HepG2 (cell line): ENCODE measurements at regions not wholly inside any gene's neighbourhood (a gene's known extent, or its start where the extent isn't known, plus 50 kb on each side); places are given as distances from the start of the nearest gene placed in this dataset.

Experiments
- AFF4 ChIP-seq: sonication (generic); formaldehyde crosslinking; IDR thresholded peaks from 2 replicates; pipeline ENCODE4 v1.4.0; 2020; ENCODE audit warnings: missing genetic modification reagents
- AKAP8 ChIP-seq: sonication (generic); formaldehyde crosslinking; IDR thresholded peaks from 2 replicates; pipeline ENCODE4 v1.5.1; 2020; ENCODE audit warnings: mild to moderate bottlenecking, missing genetic modification reagents
- GFI1 ChIP-seq: sonication (generic); formaldehyde crosslinking; IDR thresholded peaks from 2 replicates; pipeline ENCODE4 v1.5.0; 2020; ENCODE audit warnings: missing genetic modification reagents, mild to moderate bottlenecking, borderline replicate concordance
- HNF4A ChIP-seq: sonication (generic); formaldehyde crosslinking; IDR thresholded peaks from 2 replicates; pipeline ENCODE4 v1.4.0; 2020; ENCODE audit warnings: missing genetic modification reagents
- HOXA3 ChIP-seq: sonication (generic); formaldehyde crosslinking; IDR thresholded peaks from 2 replicates; pipeline ENCODE4 v1.5.0; 2020; ENCODE audit warnings: missing genetic modification reagents
- MAX ChIP-seq: IDR thresholded peaks from 2 replicates; pipeline ENCODE4 v1.6.1; 2012; ENCODE audit warnings: inconsistent platforms
- MEIS1 ChIP-seq: sonication (generic); formaldehyde crosslinking; IDR thresholded peaks from 2 replicates; pipeline ENCODE4 v1.9.0; 2021; ENCODE audit warnings: mild to moderate bottlenecking, missing genetic modification reagents, moderate library complexity, borderline replicate concordance
- NR0B2 ChIP-seq: sonication (generic); formaldehyde crosslinking; IDR thresholded peaks from 2 replicates; pipeline ENCODE4 v1.4.0; 2020; ENCODE audit warnings: mild to moderate bottlenecking, missing genetic modification reagents
- PAF1 ChIP-seq: IDR thresholded peaks from 2 replicates; pipeline ENCODE4 v1.6.1; 2016; ENCODE audit warnings: missing genetic modification reagents, missing compliant biosample characterization
- PRPF4 ChIP-seq: fragments of 200-400 bp; formaldehyde crosslinking; IDR thresholded peaks from 2 replicates; pipeline ENCODE4 v1.6.1; 2016; ENCODE audit warnings: low read length, low read depth; ENCODE audit not compliant: poor library complexity, severe bottlenecking
- RBM22 ChIP-seq: fragments of 200-400 bp; formaldehyde crosslinking; optimal IDR thresholded peaks from 2 replicates; pipeline ENCODE3; 2017; ENCODE audit warnings: mild to moderate bottlenecking, low read length, moderate library complexity
- SMARCE1 ChIP-seq: fragments of 450-650 bp; IDR thresholded peaks from 2 replicates; pipeline ENCODE4 v1.6.1; 2017; ENCODE audit warnings: borderline replicate concordance
- STAG1 ChIP-seq: sonication (generic); formaldehyde crosslinking; IDR thresholded peaks from 2 replicates; pipeline ENCODE4 v1.4.0; 2020; ENCODE audit warnings: missing genetic modification reagents
- ZBTB34 ChIP-seq: sonication (generic); formaldehyde crosslinking; IDR thresholded peaks from 2 replicates; pipeline ENCODE4 v1.8.0; 2022; ENCODE audit warnings: mild to moderate bottlenecking, missing genetic modification reagents
- ZNF3 ChIP-seq: IDR thresholded peaks from 2 replicates; pipeline ENCODE4 v1.7.0; 2017; ENCODE audit warnings: inconsistent platforms
- ZNF333 ChIP-seq: sonication (generic); formaldehyde crosslinking; IDR thresholded peaks from 2 replicates; pipeline ENCODE4 v1.4.0; 2020; ENCODE audit warnings: mild to moderate bottlenecking, missing genetic modification reagents, borderline replicate concordance
- ZNF354B ChIP-seq: sonication (generic); formaldehyde crosslinking; IDR thresholded peaks from 2 replicates; pipeline ENCODE4 v1.8.0; 2022; ENCODE audit warnings: mild to moderate bottlenecking, missing genetic modification reagents
- ZNF44 ChIP-seq: sonication (generic); formaldehyde crosslinking; IDR thresholded peaks from 2 replicates; pipeline ENCODE4 v1.5.1; 2020; ENCODE audit warnings: mild to moderate bottlenecking, missing genetic modification reagents
- ZNF737 ChIP-seq: sonication (generic); formaldehyde crosslinking; IDR thresholded peaks from 2 replicates; pipeline ENCODE4 v1.5.0; 2020; ENCODE audit warnings: missing genetic modification reagents, mild to moderate bottlenecking, borderline replicate concordance
- TF ChIP-seq, protein P1 (sequence below): sonication (generic); formaldehyde crosslinking; IDR thresholded peaks from 2 replicates; pipeline ENCODE4 v1.8.1; 2023; ENCODE audit warnings: mild to moderate bottlenecking, inconsistent platforms, moderate library complexity, missing genetic modification reagents, borderline replicate concordance
- TF ChIP-seq, protein P2 (sequence below): sonication (generic); formaldehyde crosslinking; conservative IDR thresholded peaks from 2 replicates; pipeline ENCODE4 v1.4.0; 2020; ENCODE audit warnings: mild to moderate bottlenecking, missing genetic modification reagents, moderate library complexity

GRCh38 chr2:16084274-16084673 is 143.9 kb downstream of the MYCN start (continued):
- TF ChIP-seq ZNF44 (CRISPR knock-in tag): no peak
- TF ChIP-seq RBM22: no peak
- TF ChIP-seq PRPF4: no peak
- TF ChIP-seq ZNF354B (CRISPR knock-in tag): no peak
- no peak for TF ChIP-seq MAX
- TF ChIP-seq, protein P1, sequence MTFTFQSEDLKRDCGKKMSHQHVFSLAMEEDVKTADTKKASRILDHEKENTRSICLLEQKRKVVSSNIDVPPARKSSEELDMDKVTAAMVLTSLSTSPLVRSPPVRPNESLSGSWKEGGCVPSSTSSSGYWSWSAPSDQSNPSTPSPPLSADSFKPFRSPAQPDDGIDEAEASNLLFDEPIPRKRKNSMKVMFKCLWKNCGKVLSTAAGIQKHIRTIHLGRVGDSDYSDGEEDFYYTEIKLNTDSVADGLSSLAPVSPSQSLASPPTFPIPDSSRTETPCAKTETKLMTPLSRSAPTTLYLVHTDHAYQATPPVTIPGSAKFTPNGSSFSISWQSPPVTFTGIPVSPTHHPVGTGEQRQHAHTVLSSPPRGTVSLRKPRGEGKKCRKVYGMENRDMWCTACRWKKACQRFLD (CRISPR knock-in tag): no peak
- TF ChIP-seq HOXA3 (CRISPR knock-in tag): peak; percentile 18; the same call in 1 of the 2 replicates
- TF ChIP-seq PAF1 (CRISPR knock-in tag): no peak
- peak; percentile 26; the same call in 1 of the 2 replicates for TF ChIP-seq HNF4A
- no peak for TF ChIP-seq ZNF737 (CRISPR knock-in tag)
- TF ChIP-seq, protein P2, sequence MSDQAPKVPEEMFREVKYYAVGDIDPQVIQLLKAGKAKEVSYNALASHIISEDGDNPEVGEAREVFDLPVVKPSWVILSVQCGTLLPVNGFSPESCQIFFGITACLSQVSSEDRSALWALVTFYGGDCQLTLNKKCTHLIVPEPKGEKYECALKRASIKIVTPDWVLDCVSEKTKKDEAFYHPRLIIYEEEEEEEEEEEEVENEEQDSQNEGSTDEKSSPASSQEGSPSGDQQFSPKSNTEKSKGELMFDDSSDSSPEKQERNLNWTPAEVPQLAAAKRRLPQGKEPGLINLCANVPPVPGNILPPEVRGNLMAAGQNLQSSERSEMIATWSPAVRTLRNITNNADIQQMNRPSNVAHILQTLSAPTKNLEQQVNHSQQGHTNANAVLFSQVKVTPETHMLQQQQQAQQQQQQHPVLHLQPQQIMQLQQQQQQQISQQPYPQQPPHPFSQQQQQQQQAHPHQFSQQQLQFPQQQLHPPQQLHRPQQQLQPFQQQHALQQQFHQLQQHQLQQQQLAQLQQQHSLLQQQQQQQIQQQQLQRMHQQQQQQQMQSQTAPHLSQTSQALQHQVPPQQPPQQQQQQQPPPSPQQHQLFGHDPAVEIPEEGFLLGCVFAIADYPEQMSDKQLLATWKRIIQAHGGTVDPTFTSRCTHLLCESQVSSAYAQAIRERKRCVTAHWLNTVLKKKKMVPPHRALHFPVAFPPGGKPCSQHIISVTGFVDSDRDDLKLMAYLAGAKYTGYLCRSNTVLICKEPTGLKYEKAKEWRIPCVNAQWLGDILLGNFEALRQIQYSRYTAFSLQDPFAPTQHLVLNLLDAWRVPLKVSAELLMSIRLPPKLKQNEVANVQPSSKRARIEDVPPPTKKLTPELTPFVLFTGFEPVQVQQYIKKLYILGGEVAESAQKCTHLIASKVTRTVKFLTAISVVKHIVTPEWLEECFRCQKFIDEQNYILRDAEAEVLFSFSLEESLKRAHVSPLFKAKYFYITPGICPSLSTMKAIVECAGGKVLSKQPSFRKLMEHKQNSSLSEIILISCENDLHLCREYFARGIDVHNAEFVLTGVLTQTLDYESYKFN (CRISPR knock-in tag): peak; percentile 39; the same call in 1 of the 2 replicates
- TF ChIP-seq AFF4: no peak
- no peak for TF ChIP-seq STAG1 (CRISPR knock-in tag)
- no peak for TF ChIP-seq SMARCE1
- TF ChIP-seq ZNF3 (CRISPR knock-in tag): no peak
- TF ChIP-seq ZBTB34 (CRISPR knock-in tag): no peak
- TF ChIP-seq AKAP8 (CRISPR knock-in tag): no peak
- no peak for TF ChIP-seq ZNF333 (CRISPR knock-in tag)
- no peak for TF ChIP-seq NR0B2 (CRISPR knock-in tag)
- TF ChIP-seq GFI1: no peak
- no peak for TF ChIP-seq MEIS1 (CRISPR knock-in tag)
